ENCODE measurements at regions not wholly inside any gene's neighbourhood (a gene's known extent, or its start where the extent isn't known, plus 50 kb on each side); places are given as distances from the start of the nearest gene placed in this dataset.

- no peak for DNase-seq
Measured at GRCh38 chr7:144910411-144910810, 74.6 kb upstream of the TPK1 start.

- DNase-seq: no peak
Measured at GRCh38 chr7:144908943-144909556, 73.2 kb upstream of the TPK1 start.

- DNase-seq: no peak
Measured at GRCh38 chr7:144908324-144908723, 72.5 kb upstream of the TPK1 start.

- DNase-seq: no peak
Measured at GRCh38 chr7:144907577-144907976, 71.7 kb upstream of the TPK1 start.

- no peak for DNase-seq
Measured at GRCh38 chr7:144903201-144903600, 67.3 kb upstream of the TPK1 start.

- DNase-seq: no peak
Measured at GRCh38 chr7:144892761-144893160, 56.9 kb upstream of the TPK1 start.
